ENCODE measurements at regions not wholly inside any gene's neighbourhood (a gene's known extent, or its start where the extent isn't known, plus 50 kb on each side); places are given as distances from the start of the nearest gene placed in this dataset.

DNA sequence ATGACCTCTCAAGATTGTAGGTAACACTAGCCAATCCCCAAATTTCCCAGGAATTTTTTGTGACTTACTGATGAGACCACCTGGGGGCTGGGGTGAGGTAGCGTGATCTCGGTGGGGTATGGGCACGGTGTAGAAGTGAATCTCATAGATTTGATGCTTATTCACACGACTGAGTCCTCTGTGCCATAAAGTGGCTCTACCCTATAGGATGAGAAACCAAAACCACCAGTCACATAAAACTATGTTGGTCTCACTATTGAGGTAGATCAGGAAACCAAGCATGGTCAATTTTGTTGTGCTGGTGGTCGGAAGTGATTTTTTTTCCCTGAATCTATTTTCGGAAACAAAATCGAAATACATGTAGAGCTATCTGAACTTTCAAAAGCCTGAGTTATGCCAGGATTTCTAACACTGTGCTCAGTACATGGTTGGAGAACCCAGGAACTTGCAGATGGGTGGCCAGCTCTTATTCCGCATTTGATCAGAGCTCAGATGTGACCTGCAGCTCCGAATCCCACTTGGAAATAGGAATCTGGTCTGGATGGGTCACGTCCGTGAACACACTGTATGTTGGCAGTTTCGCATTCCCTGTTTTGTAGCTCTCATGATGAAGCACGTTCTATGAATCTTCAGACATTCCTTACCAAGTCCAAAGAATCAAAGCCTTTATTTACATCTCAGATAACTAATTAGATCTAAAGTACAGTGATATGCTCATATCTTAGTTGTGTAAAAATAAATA, 261.5 kb downstream of the KLF6 start:
- ATAC-seq (no peak), DNase-seq (no peak)

DNA sequence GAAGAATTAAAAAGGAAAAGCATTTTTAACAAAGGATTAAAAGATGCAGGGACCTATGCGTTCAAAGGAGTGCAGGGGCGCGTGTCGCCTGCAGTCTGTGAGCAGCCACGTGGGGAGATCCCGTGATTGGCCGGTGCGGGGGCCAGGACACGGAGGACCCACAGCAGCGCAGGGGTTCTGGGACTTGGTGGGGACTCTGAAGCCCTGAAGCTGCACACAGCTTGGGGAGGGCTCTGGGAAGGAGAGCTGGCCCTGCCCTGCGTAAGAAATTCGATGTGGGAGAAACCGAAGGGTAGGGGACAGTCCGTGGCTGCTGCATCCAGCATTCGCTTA, 268.1 kb downstream of the KLF6 start:
- no peak for ATAC-seq
- DNase-seq: no peak

DNA sequence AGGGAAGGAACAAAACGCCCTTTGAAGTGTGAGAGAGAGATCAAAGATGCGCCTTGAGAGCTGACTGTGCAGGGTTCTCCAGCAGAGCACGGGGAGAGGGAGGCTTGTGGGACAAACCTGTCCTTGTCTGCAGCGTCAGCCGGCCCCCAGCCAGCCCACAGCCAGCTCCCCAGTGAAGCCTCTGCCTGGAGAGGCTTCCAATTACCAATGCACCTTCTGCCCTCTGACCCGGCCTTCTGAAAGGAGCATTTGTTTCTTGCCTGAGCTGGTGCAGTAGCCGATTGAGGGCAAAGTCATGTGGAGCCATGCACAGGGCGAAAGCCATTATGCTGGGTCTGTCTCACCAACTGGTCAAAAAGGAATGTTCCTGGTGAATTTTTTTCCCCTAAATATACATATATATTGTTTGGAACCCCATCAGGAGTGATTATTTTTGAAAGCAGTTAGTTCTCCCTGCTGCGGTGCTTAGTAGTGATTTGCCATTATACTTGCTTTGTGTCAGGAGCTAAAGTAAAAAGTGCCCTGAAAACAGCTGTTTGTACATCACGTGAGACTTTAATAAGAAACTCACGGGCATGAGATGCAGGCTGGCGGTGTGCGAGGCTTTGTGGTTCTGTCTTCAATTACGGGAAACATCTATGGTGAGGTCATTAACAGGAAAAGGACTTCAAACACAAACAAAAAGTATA, 268.6 kb downstream of the KLF6 start:
- no peak for DNase-seq
- ATAC-seq: no peak

DNA sequence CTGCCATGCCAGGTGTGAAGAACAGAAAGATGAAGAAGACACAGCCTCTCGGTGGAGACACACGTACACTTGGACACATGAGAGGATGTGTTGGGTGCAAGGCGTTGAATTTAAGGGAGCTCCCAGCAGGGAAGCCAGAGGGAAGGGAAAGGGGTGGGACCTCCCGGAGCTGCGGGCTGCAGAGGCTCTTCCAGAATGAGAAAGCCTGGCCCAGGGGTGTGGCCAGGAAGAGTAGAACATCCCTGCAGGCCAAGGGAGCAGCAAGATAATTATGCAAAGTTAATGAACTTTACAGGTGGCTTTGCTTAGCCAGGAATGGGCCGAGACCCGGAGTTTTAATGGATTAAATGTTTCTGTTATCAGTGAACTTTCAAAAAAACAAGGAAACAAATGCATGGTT, 270.3 kb downstream of the KLF6 start:
- no peak for ATAC-seq
- no peak for DNase-seq

DNA sequence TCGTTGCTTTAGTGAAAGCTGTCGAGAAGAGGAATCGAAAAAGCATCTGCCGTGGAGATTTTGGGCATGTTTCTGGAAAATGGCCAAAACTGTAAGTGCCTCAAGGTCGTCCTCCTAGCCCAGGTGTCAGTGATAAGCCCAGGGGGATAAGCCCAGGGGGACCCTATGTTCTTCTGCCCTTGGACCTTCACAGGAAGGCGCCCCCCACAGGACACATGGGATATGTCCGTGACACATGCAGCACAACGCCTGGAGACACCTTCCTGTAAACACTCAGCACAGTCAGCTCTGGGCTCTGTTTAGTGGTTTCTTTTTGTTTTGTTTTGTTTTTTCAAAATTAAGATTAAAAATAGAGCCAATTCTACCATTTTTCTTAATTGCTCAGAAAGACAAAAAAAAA, 272.7 kb downstream of the KLF6 start:
- ATAC-seq: no peak
- DNase-seq: no peak

DNA sequence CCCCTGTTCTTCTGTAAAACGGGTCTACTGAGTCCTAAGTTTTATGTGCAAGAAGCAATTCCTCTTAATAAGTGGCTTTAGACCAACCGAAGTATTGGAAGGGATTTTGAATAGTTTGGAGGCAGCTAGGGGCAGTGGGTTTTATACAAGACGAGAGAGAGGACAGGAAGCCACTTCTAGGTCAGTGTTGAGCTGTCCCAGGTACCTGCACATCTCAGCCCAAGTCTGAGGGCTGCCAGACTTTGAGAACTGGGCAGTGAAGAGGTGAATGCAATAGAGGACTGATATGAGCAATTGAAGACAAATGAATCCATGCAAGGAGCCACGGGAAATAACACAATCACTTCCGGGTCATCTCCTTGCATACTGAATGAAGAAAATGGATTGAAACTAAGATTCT, 273.5 kb downstream of the KLF6 start:
- ATAC-seq (no peak), DNase-seq (no peak)

DNA sequence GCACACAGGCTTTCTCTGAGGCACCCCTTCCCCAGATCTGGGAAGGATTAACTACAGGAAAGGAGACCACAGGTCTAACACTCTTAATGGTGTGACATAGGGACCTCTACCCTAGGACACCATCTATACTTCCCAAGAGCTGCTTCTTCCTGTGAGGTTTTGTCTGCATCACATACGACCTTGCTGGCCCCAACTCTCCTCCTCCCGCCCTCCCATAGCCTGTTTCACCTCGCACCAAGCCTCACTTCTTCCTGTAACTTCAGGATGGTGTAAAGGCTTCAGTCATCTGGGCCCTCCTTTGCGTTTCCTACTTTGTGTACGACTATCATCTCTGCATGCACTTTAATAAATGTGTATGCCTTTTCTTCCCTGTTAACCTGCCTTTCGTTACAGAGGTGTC, 274.3 kb downstream of the KLF6 start:
- no peak for DNase-seq
- no peak for ATAC-seq

DNA sequence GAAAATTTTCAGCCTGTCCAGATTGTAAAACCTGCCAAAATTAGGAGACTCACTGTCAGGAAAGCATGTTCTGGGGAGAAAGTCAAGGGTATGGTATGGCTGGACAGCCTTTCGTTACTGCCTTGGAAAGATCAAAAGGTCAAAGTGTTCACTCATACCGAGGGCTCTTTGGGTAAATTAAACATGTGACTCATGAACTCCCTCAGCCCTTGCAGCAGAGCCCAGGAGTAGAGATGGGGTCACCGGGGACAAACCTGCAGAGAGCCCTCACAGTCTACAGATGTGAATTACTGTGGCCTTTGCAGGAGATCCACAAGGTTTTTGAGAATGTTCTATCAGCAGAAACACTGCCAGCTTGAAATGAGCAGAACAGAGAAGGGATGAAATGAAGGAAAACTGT, 275.7 kb downstream of the KLF6 start:
- DNase-seq (no peak), ATAC-seq (peak; percentile 52)

DNA sequence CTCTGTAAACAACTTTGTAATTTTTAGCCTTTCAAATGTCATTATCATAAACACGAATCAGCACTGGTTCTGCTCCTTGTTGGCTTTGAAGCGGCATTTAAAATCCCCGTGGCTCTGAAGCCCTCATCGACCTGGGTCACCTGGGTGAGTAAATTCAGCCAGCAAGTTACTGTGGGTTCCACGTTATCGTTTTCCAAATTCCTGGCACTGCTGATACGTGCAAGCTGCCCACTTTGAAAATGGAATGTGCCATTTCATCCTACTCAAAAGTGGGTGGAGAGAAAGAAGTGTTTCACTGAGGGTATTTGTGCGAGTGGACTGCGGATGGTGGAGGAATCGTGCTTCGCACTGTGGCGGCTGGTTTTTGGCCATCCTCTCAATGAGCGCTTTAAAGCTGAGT, 281.7 kb downstream of the KLF6 start:
- DNase-seq: no peak
- ATAC-seq: no peak

DNA sequence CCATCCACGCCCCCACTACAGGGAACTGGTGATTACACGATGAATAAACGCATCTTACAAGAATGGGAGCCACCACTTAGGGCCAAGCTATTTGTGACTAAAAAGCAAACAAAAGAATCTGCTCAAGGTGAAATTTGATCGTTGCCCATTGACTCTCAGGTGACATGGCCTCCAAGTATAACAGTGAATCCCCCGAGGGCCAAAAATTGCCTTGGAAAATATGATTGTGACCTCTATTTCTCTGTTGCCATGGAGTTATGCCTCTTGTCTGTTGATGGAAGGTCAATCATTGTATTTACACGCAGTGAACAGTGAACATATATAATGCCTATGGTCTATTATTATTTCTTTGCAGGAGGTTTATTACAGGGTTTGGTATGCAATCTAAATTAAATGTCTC, 282.3 kb downstream of the KLF6 start:
- DNase-seq (no peak), ATAC-seq (no peak)

DNA sequence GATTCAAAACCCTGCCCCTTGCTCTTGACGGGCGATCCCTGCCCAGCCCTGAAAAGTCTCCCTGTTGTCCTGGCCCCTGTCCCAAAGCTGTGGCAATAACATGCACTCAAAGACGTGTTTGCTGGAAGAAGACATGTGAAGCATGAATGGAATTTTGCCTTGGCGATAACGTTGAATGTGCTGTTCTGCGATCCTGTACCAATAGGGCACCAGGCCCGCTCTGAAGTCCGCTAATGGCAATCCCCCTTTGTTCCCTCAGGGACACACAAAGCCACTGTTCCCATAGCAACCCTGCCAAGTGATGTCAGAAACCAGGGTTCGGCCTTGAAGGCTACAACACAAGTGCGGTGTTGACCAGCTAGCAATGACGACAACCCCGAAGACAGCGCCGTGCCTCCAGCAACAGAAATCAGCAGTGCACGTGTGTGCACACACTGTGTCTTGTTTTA, 284.6 kb downstream of the KLF6 start:
- DNase-seq: no peak
- no peak for ATAC-seq

DNA sequence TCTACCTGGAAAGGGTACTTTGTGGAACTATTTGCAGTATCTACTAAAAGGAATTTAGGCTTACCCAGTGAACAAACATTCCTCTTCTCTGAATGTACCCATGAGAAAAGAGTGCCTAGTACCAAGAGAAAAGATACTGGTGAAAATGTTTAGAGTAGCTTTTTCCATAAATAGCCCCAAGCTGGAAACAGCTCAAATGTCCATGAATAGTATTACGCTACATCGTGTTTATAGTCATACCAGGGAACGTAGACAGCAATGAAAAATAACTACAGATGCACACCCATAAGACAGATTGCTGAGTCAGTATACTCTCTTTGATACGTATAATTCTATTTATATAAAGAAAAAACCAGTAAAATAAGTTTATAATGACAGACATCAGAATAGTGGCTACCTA, 285.9 kb downstream of the KLF6 start:
- DNase-seq: no peak
- ATAC-seq: no peak

DNA sequence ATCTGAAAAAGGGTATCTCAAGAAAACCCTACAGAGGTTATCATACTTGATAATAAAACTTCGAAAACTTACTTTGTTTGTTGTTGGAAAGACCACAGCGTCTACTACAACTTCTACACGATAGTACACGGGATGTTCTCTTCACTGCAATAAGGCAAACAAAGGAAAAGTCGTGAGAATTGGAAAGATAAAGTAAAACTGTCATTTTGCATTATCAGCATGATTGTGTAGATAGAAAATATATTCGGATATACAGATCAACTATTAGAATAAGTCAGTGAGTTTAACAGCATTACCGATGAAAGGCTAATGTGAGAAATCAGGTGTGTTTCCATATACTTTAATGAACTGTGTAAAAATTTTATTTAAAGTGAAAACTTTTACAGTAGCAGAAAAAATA, 287.4 kb downstream of the KLF6 start:
- ATAC-seq (no peak), DNase-seq (no peak)

DNA sequence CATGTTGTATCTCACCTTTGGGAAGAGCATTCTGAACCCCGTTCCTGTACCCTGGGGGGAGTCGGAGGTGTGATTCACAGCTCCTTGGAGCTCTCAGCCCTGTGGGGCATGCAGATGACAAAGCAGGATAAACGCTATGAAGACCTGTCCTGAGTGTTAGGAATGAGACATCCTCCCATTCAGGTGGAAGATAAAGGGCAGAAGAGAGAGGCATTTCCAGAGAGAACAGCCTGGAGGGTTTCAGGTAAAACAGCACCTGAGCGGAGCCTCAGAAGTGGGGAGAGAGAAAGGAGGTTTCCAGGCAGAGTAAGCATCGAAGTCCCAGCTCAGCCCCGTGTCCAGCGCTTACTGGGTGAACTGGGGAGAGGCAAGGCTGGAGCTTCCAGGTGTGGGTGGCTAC, 288.9 kb downstream of the KLF6 start:
- ATAC-seq (no peak), DNase-seq (no peak)

DNA sequence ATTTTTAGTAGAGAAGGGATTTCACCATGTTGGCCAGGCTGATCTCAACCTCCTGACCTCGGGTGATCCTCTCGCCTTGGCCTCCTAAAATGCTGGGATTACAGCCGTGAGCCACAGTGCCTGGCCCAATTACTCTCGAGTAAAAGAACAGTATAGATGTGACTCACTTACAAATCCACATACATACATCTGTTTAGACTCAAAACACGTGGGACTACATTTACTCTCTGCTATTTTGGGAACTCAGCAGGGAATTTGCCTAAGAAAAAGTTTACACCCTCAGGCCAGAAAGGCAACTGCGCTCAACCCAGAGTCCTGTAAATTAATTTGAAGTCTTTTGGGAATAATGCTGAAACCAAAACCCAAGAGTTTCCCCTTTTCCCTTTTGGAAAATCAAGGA, 289.7 kb downstream of the KLF6 start:
- no peak for ATAC-seq
- no peak for DNase-seq

DNA sequence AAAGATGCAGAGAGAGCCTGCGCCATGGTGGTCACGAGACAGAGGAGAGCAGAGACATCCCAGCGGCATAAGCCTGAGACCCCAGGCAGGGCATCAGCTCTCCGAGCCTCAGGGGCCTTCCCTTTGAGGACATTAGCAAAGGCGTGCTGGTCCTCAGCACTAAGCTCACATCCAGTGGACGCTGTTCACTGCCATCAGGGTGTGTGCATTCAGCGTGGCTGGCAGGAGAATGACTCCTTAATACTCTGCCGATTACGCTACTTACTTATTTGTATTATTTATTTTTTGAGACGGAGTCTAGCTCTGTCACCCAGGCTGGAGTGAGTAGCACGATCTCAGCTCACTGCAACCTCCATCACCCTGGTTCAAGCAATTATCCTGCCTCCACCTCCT, 290.2 kb downstream of the KLF6 start:
- ATAC-seq (no peak), DNase-seq (no peak)

DNA sequence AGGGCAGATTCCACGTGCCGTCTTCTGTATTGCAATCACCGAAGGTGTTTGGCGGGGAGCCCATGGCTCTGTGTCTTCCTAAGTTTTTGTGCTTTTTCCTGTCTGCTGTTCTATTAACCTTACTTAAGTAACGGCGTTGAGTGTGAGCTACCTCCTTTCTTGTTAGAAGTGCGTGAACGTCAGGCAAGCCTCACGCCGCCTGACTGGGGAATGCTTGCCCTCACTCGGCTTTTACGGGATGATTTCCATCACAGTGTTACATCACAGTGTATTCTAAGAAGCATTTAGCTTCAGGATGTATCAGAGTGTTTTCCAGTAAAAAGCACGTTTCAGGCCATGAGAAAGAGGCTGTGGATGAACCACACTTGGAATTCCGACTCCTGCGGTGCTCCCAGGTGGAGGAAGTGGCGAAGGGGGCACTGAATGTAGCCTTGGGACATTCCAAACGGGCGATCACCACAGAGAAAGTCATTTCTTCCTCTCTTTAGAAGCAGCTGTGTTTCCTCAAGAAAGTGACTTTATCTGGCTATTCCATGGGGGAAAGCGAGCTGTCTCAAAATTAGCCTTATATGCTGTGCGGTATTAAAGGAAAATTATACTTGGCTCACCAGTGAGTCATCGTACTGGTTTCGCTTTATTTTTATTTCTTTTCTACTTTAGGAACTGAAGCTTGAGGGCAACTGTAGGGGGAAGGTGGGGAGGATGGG, 290.7 kb downstream of the KLF6 start:
- no peak for DNase-seq
- ATAC-seq: no peak

DNA sequence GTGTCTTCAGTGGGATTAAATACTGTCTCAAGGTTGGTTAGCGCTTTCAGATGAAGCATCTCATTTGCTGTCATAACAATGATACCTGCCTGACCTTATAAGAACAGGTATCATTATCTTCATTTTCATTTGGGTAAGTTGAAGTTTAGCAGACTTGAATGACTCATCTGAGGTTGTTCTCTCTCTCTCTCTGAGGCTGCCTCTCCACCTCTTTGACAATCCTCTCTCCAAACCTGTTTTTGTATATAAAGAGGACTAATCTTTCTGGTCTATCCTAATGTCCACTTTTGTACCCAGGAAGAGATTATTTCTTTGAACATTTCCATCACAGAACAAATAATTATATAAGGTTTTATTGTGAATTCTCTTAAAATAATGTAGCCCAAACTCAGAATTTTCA, 291.4 kb downstream of the KLF6 start:
- ATAC-seq: no peak
- DNase-seq: no peak

DNA sequence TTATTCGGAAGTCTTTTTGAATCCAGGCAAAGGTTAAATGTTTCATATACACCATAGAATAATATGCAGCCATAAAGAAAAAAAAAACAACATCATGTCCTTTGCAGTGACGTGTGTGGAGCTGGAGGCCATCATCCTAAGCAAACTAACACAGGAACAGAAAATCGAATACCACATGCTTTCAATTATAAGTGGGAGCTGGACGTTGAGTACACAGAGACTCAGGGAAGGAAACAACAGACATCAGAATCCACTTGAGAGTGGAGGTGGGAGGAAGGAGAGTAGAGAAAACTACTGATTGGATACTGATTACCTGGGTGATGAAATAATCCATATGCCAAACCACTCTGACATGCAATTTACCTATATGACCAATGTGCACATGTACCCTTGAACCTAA, 293.4 kb downstream of the KLF6 start:
- DNase-seq (no peak), ATAC-seq (no peak)

DNA sequence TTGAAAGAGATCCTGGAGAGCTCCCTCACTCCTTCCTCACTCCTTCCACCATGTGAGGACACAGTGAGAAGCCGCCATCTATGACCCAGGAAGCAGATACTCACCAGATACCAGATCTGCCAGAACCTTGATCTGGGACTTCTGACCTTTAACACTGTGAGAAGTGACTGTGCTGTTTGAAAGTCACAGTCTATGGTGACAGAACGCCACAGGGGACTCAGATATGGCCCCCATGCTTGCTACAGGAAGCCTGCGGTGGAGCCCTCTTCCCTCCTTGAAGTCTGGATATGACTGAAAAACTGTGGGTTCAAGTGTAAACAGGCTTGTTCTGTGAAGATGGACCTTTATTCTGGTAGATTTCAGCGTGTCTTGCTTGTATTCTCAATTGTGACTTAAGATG, 297.8 kb downstream of the KLF6 start:
- DNase-seq (no peak), ATAC-seq (peak; percentile 16)

DNA sequence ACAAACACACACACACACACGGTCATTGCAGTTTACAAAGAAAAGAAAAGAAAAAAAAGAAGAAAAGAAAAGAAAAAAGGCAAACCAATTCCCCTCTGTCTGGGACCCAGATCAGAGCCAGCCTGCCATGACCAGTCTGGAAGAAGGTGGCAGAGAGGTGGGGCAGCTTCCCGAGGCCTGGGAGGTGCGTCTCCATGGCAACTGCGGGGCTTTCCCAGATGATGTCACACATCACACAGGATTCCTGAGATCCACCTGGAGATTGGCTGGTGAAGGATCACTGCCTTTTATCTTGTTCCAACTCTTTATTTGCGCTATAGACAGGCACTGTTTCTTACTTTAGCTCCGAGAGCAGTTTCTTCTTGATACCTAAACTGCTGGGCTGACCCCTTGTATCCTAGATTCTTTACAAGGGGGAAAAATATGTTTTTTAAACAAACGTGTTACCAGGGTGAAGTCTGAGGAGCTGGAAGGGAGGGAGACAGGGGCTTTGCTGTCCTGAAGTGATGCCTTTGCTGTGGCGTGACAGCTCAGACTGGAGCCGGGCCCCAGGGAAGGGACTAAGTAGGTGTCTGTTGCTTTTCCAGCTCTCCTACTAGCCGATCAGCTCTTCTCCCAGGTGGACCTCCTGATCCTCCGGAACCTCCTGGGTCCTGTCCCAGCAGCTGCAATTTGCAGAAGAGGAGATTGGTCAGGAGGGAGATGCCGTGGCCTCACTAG, 298.5 kb downstream of the KLF6 start:
- ATAC-seq (no peak), DNase-seq (no peak)

DNA sequence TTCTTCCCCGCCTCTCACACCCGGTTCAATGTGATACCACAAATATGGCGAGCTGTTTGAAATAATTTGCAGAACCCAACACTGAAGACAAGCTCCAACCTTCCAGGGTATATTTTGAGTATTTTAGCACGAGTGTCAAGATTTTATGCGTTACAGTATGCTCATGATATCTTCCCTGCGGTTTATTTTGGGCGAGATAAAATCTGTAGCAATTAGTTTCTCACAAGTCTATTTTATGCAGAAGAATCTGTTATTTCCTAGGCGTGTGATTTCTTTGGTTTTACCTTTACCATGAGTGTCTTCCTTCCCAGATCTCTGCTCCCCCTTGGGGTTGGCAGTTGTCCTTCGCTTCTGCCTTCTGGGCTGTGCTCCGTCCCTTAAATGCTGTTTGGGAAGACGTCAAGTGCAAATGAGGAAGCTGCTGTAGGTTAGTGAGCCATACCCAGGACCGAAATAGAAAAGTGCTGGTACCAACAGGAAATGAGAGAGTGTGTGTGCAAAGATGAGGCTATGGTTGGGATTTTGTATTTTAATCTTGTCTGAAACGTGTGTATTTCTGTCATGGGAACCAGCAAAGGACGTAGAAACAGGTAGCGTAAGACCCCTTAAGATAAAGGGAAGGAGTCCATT, 299.8 kb downstream of the KLF6 start:
- DNase-seq (no peak), ATAC-seq (no peak)
